ENCODE measurements at regions not wholly inside any gene's neighbourhood (a gene's known extent, or its start where the extent isn't known, plus 50 kb on each side); places are given as distances from the start of the nearest gene placed in this dataset.

DNA sequence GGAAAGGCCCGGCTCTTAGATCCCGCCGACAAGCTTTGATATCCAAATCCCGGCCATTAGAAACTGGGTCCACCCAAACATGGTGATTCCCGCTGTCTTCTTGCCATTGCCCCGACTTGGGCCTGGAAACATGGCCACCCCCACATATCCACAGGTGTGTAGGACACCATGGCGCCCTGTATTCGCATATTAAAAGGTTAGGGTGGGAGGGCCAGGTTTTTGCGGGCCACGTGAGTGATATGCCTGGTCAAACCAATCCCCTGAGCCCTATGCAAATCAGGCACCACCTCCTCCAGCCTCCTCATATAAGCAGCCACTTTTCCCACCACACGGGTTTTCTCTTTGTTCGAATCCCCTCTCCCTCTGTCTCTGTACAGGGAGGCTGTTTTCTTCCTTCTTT is 766.4 kb downstream of the UQCRFS1 start:
- TF ChIP-seq ZBTB7A (IDR thresholded peaks at IDR 0.05; ENCODE audit: low read depth) (no peak), TAF1 (IDR thresholded peaks at IDR 0.05; ENCODE audit: low read depth) (no peak), CREB1 (IDR thresholded peaks at IDR 0.05; ENCODE audit: low read depth) (no peak), YY1 (IDR thresholded peaks at IDR 0.05; ENCODE audit: low read depth) (no peak), NFIC (IDR thresholded peaks at IDR 0.05) (no peak), EGR1 (IDR thresholded peaks at IDR 0.05) (no peak), TCF12 (IDR thresholded peaks at IDR 0.05; ENCODE audit: low read depth) (no peak), RAD21 (IDR thresholded peaks at IDR 0.05; ENCODE audit: low read depth) (no peak), TEAD4 (IDR thresholded peaks at IDR 0.05) (no peak)
- TF ChIP-seq, protein P1, sequence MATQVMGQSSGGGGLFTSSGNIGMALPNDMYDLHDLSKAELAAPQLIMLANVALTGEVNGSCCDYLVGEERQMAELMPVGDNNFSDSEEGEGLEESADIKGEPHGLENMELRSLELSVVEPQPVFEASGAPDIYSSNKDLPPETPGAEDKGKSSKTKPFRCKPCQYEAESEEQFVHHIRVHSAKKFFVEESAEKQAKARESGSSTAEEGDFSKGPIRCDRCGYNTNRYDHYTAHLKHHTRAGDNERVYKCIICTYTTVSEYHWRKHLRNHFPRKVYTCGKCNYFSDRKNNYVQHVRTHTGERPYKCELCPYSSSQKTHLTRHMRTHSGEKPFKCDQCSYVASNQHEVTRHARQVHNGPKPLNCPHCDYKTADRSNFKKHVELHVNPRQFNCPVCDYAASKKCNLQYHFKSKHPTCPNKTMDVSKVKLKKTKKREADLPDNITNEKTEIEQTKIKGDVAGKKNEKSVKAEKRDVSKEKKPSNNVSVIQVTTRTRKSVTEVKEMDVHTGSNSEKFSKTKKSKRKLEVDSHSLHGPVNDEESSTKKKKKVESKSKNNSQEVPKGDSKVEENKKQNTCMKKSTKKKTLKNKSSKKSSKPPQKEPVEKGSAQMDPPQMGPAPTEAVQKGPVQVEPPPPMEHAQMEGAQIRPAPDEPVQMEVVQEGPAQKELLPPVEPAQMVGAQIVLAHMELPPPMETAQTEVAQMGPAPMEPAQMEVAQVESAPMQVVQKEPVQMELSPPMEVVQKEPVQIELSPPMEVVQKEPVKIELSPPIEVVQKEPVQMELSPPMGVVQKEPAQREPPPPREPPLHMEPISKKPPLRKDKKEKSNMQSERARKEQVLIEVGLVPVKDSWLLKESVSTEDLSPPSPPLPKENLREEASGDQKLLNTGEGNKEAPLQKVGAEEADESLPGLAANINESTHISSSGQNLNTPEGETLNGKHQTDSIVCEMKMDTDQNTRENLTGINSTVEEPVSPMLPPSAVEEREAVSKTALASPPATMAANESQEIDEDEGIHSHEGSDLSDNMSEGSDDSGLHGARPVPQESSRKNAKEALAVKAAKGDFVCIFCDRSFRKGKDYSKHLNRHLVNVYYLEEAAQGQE (IDR thresholded peaks at IDR 0.05; ENCODE audit: low read depth), result no peak
- TF ChIP-seq, protein P2, sequence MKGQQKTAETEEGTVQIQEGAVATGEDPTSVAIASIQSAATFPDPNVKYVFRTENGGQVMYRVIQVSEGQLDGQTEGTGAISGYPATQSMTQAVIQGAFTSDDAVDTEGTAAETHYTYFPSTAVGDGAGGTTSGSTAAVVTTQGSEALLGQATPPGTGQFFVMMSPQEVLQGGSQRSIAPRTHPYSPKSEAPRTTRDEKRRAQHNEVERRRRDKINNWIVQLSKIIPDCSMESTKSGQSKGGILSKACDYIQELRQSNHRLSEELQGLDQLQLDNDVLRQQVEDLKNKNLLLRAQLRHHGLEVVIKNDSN (IDR thresholded peaks at IDR 0.05), result no peak

DNA sequence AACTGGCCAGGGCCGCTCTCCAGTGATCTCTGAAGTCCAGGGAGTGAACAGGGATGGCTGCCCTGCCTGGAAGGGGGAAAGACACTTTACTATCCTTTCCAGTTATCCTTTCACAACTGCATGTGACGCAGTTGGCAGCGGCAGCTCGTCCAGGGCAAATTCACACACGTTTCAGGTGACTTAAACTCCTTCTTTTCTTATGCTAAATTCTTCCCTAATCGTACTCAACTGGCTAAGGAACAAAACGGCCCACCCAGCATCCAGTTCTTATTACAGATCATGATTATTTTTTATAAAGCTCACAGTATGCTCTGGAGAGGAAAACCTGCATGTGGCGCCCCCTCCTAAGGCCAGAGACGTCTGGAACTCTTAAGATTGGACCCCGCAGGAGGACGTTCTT is 767.1 kb downstream of the UQCRFS1 start:
- TF ChIP-seq TCF12 (IDR thresholded peaks at IDR 0.05; ENCODE audit: low read depth), result no peak
- TF ChIP-seq, protein P2 (IDR thresholded peaks at IDR 0.05), result no peak
- TF ChIP-seq CREB1 (IDR thresholded peaks at IDR 0.05; ENCODE audit: low read depth), result no peak
- no peak for TF ChIP-seq TEAD4 (IDR thresholded peaks at IDR 0.05)
- no peak for TF ChIP-seq NFIC (IDR thresholded peaks at IDR 0.05)

DNA sequence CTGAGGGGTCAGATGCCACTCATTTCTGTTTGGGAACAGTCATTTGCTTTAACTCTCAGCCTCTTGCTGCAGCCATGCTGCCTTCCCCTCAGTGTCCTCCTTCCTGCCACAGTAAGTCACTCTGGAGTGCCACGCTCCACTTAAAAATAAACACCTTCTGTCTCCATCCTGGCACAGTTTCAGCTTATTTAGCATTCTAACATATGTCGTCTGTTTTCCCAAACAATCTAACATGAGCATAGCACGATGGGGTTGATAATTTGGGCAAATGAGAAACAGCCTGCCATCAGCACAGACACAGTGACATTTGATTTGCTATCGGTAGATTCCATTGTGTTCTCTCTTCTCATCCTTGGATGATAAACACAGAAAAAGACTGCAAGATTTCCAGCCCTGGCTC is 768.6 kb downstream of the UQCRFS1 start:
- TF ChIP-seq NFIC (IDR thresholded peaks at IDR 0.05), result no peak
- TF ChIP-seq FOXM1 (IDR thresholded peaks at IDR 0.05; ENCODE audit: borderline replicate concordance, low read depth), result no peak
- no peak for TF ChIP-seq YY1 (IDR thresholded peaks at IDR 0.05; ENCODE audit: low read depth)
- TF ChIP-seq CREB1 (IDR thresholded peaks at IDR 0.05; ENCODE audit: low read depth), result no peak
- no peak for TF ChIP-seq RAD21 (IDR thresholded peaks at IDR 0.05; ENCODE audit: low read depth)
- no peak for TF ChIP-seq EP300 (IDR thresholded peaks at IDR 0.05; ENCODE audit: borderline replicate concordance)
- TF ChIP-seq TCF12 (IDR thresholded peaks at IDR 0.05; ENCODE audit: low read depth), result no peak
- TF ChIP-seq, protein P2 (IDR thresholded peaks at IDR 0.05), result no peak
- TF ChIP-seq ZBTB7A (IDR thresholded peaks at IDR 0.05; ENCODE audit: low read depth), result no peak
- TF ChIP-seq, protein P3, sequence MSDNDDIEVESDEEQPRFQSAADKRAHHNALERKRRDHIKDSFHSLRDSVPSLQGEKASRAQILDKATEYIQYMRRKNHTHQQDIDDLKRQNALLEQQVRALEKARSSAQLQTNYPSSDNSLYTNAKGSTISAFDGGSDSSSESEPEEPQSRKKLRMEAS (IDR thresholded peaks at IDR 0.05), result no peak
- TF ChIP-seq TAF1 (IDR thresholded peaks at IDR 0.05; ENCODE audit: low read depth), result no peak

DNA sequence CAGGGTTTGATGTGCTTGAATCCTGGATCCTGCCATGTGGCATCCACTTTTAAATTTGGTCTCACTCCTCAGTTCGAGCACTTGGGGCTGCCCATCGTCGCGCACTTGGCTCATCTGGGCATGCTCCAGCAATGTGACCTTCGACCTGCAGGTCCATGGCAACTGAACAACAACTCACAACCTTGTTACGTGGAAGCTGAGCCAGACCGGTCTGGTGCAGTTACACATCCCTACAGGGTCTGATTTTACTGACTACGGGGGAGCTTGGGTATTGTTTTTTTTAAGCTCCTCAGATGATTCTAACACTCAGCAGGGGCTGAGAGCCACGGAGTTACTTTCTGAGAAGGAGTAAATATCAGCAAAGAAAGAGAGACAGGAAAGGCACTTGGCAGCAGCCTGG is 769.6 kb downstream of the UQCRFS1 start:
- no peak for TF ChIP-seq EP300 (IDR thresholded peaks at IDR 0.05; ENCODE audit: borderline replicate concordance)
- TF ChIP-seq, protein P3 (IDR thresholded peaks at IDR 0.05), result no peak
- no peak for TF ChIP-seq YY1 (IDR thresholded peaks at IDR 0.05; ENCODE audit: low read depth)
- TF ChIP-seq EGR1 (IDR thresholded peaks at IDR 0.05), result no peak
- TF ChIP-seq TEAD4 (IDR thresholded peaks at IDR 0.05), result no peak
- TF ChIP-seq NFIC (IDR thresholded peaks at IDR 0.05), result no peak
- TF ChIP-seq, protein P2 (IDR thresholded peaks at IDR 0.05), result no peak
- TF ChIP-seq RAD21 (IDR thresholded peaks at IDR 0.05; ENCODE audit: low read depth), result no peak
- TF ChIP-seq ZBTB7A (IDR thresholded peaks at IDR 0.05; ENCODE audit: low read depth), result no peak
- TF ChIP-seq CEBPB (IDR thresholded peaks at IDR 0.05), result no peak
- TF ChIP-seq FOXM1 (IDR thresholded peaks at IDR 0.05; ENCODE audit: borderline replicate concordance, low read depth), result no peak
- TF ChIP-seq CREB1 (IDR thresholded peaks at IDR 0.05; ENCODE audit: low read depth), result no peak
- TF ChIP-seq, protein P1 (IDR thresholded peaks at IDR 0.05; ENCODE audit: low read depth), result no peak
- no peak for TF ChIP-seq TAF1 (IDR thresholded peaks at IDR 0.05; ENCODE audit: low read depth)
- TF ChIP-seq TCF12 (IDR thresholded peaks at IDR 0.05; ENCODE audit: low read depth), result no peak

Measured in Ishikawa (cell line).